ENCODE measurements at regions not wholly inside any gene's neighbourhood (a gene's known extent, or its start where the extent isn't known, plus 50 kb on each side); places are given as distances from the start of the nearest gene placed in this dataset.

DNA sequence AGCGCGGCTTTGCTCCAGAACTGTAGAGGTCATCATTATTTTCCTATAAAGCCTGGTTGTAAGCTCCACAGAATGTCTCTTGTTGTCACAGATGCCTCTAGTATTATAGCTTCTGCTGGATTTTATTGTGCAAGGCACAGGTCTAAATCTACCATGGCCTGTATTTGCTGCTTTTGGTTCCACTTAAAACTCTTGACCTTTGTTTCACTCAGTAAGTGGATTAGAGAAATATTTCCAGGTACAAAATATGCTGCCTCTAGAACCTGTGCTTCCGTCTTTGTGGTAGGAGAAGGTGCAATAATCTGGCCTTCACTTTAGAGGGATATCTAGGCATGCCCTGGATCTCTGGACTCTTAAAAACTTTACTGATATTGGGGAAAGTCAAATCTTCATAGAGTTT, 476.6 kb upstream of the CD180 start:
- no peaks in the 10 kb centered on the region for H3K36me3 ChIP-seq (replicated peaks; ENCODE audit: insufficient read depth, low read depth)

DNA sequence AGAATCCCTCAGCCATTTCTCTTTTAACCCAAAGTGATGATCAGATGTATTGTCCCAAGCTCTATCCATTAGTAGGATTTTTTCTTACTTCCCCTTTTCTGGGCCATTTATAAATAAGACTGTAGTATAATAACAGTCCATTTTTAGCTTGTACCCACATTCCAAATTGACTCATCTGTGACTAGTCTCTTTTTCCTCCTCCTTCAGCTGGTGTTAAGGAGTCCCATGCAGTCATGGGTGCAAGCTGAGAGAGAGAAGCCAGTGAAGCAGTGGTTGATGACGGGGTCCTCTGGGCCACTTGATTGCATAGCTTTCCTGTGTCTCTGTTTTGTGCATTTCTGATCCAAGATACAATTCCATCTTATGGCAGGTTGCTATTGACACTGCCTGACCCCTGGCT, 476.0 kb upstream of the CD180 start:
- no peak overlapping the region for H2AFZ ChIP-seq
- WGBS (ENCODE audit: low lambda C conversion rate, missing lambda C conversion rate), result 100% methylated on average over 1 of the region's 1 CpG

More for the DNA sequence above, 476.6 kb upstream of the CD180 start:
- Histone ChIP-seq H3K27me3 (no peaks in the 10 kb centered on the region), H3K4me2 (no peak overlapping the region), H3K9me3 (ENCODE audit: low read depth) (no peaks in the 10 kb centered on the region), H4K20me1 (ENCODE audit: insufficient read depth, poor library complexity, severe bottlenecking) (no peaks in the 10 kb centered on the region), H2AFZ (no peak overlapping the region), H3K79me2 (no peaks in the 10 kb centered on the region), H3K4me3 (no peak overlapping the region), H3K27ac (no peak overlapping the region), H3K9me2 (replicated peaks; ENCODE audit: insufficient read depth) (no peaks in the 10 kb centered on the region), H3K4me1 (ENCODE audit: insufficient read depth) (peaks cover 5% of the 10 kb centered on the region)
- TF ChIP-seq EZH2phosphoT487 (IDR thresholded peaks at IDR 0.05; ENCODE audit: low read depth, severe bottlenecking, unreplicated experiment) (no peak), EZH2 (IDR thresholded peaks at IDR 0.05; ENCODE audit: borderline replicate concordance) (no peak)
- TF ChIP-seq, protein P1, sequence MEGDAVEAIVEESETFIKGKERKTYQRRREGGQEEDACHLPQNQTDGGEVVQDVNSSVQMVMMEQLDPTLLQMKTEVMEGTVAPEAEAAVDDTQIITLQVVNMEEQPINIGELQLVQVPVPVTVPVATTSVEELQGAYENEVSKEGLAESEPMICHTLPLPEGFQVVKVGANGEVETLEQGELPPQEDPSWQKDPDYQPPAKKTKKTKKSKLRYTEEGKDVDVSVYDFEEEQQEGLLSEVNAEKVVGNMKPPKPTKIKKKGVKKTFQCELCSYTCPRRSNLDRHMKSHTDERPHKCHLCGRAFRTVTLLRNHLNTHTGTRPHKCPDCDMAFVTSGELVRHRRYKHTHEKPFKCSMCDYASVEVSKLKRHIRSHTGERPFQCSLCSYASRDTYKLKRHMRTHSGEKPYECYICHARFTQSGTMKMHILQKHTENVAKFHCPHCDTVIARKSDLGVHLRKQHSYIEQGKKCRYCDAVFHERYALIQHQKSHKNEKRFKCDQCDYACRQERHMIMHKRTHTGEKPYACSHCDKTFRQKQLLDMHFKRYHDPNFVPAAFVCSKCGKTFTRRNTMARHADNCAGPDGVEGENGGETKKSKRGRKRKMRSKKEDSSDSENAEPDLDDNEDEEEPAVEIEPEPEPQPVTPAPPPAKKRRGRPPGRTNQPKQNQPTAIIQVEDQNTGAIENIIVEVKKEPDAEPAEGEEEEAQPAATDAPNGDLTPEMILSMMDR (IDR thresholded peaks at IDR 0.05; ENCODE audit: poor library complexity), result no peak
- 99% methylated on average over 3 of the region's 3 CpGs for WGBS (ENCODE audit: low lambda C conversion rate, missing lambda C conversion rate)
- no peak for DNase-seq (ENCODE audit: low spot score)

GRCh38 chr5:67669916-67670315, 473.3 kb upstream of the CD180 start:
- 88% methylated on average over 2 of the region's 2 CpGs for WGBS (ENCODE audit: low lambda C conversion rate, missing lambda C conversion rate)
- Histone ChIP-seq H3K4me2 (no peak overlapping the region), H2AFZ (no peak overlapping the region), H3K79me2 (no peaks in the 10 kb centered on the region), H3K27me3 (no peaks in the 10 kb centered on the region), H3K27ac (no peak overlapping the region), H3K9me2 (replicated peaks; ENCODE audit: insufficient read depth) (no peaks in the 10 kb centered on the region), H4K20me1 (ENCODE audit: insufficient read depth, poor library complexity, severe bottlenecking) (no peaks in the 10 kb centered on the region), H3K4me3 (no peak overlapping the region), H3K36me3 (replicated peaks; ENCODE audit: insufficient read depth, low read depth) (no peaks in the 10 kb centered on the region), H3K9me3 (ENCODE audit: low read depth) (no peaks in the 10 kb centered on the region), H3K4me1 (ENCODE audit: insufficient read depth) (no peaks in the 10 kb centered on the region)
- DNase-seq (ENCODE audit: low spot score), result no peak
- TF ChIP-seq, protein P1 (IDR thresholded peaks at IDR 0.05; ENCODE audit: poor library complexity), result no peak
- TF ChIP-seq EZH2phosphoT487 (IDR thresholded peaks at IDR 0.05; ENCODE audit: low read depth, severe bottlenecking, unreplicated experiment) (no peak), EZH2 (IDR thresholded peaks at IDR 0.05; ENCODE audit: borderline replicate concordance) (no peak)

More for the DNA sequence above, 476.0 kb upstream of the CD180 start:
- no peaks in the 10 kb centered on the region for H3K36me3 ChIP-seq (replicated peaks; ENCODE audit: insufficient read depth, low read depth)
- peaks cover 4% of the 10 kb centered on the region for H3K4me1 ChIP-seq (ENCODE audit: insufficient read depth)
- no peaks in the 10 kb centered on the region for H3K9me3 ChIP-seq (ENCODE audit: low read depth)
- H3K9me2 ChIP-seq (replicated peaks; ENCODE audit: insufficient read depth), result no peaks in the 10 kb centered on the region
- H3K79me2 ChIP-seq, result no peaks in the 10 kb centered on the region
- DNase-seq (ENCODE audit: low spot score), result no peak
- no peaks in the 10 kb centered on the region for H4K20me1 ChIP-seq (ENCODE audit: insufficient read depth, poor library complexity, severe bottlenecking)
- H3K4me3 ChIP-seq, result no peak overlapping the region
- TF ChIP-seq, protein P1 (IDR thresholded peaks at IDR 0.05; ENCODE audit: poor library complexity), result no peak
- TF ChIP-seq EZH2phosphoT487 (IDR thresholded peaks at IDR 0.05; ENCODE audit: low read depth, severe bottlenecking, unreplicated experiment) (no peak), EZH2 (IDR thresholded peaks at IDR 0.05; ENCODE audit: borderline replicate concordance) (no peak)
- no peak overlapping the region for H3K27ac ChIP-seq
- H3K27me3 ChIP-seq, result no peaks in the 10 kb centered on the region
- no peak overlapping the region for H3K4me2 ChIP-seq

DNA sequence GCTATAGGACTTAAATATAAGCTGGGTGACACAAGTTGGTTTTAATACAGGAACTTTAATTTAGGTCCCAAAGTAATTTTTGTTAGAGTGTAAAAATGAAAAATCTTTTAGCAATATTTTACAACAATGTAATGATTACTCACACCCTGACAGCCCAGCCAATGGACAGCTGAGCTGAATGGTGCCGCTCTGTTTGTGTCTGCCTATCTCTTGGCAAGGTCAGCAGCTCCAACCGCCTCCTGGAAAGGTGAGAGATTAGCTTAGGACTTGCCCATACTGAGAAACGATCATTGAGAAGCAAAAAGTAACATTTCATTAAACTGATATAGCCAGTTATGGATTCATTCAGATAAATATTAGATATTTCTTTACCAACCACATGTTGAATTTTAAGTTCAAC, 463.6 kb upstream of the CD180 start:
- H3K9me3 ChIP-seq (ENCODE audit: low read depth), result no peaks in the 10 kb centered on the region
- no peak for DNase-seq (ENCODE audit: low spot score)
- no peaks in the 10 kb centered on the region for H4K20me1 ChIP-seq (ENCODE audit: insufficient read depth, poor library complexity, severe bottlenecking)
- no peak overlapping the region for H2AFZ ChIP-seq
- H3K79me2 ChIP-seq, result no peaks in the 10 kb centered on the region
- H3K9me2 ChIP-seq (replicated peaks; ENCODE audit: insufficient read depth), result no peaks in the 10 kb centered on the region
- no peaks in the 10 kb centered on the region for H3K27me3 ChIP-seq
- H3K36me3 ChIP-seq (replicated peaks; ENCODE audit: insufficient read depth, low read depth), result no peaks in the 10 kb centered on the region
- H3K4me3 ChIP-seq, result no peak overlapping the region
- no peak overlapping the region for H3K27ac ChIP-seq
- TF ChIP-seq, protein P1 (IDR thresholded peaks at IDR 0.05; ENCODE audit: poor library complexity), result no peak
- TF ChIP-seq EZH2 (IDR thresholded peaks at IDR 0.05; ENCODE audit: borderline replicate concordance) (no peak), EZH2phosphoT487 (IDR thresholded peaks at IDR 0.05; ENCODE audit: low read depth, severe bottlenecking, unreplicated experiment) (no peak)
- WGBS (ENCODE audit: low lambda C conversion rate, missing lambda C conversion rate), result 75% methylated on average over 3 of the region's 3 CpGs
- no peak overlapping the region for H3K4me2 ChIP-seq
- no peaks in the 10 kb centered on the region for H3K4me1 ChIP-seq (ENCODE audit: insufficient read depth)

All from hepatocyte (in vitro differentiated cells).